HG03095 (cell line): ENCODE measurements at regions not wholly inside any gene's neighbourhood (a gene's known extent, or its start where the extent isn't known, plus 50 kb on each side); places are given as distances from the start of the nearest gene placed in this dataset.

ENCODE experiments used
- ATAC-seq: cut with Tn5 transposase; IDR thresholded peaks from one replicate; pipeline ENCODE4 v1.9.1; 2021; ENCODE audit warnings: moderate library complexity; ENCODE audit not compliant: unreplicated experiment

DNA sequence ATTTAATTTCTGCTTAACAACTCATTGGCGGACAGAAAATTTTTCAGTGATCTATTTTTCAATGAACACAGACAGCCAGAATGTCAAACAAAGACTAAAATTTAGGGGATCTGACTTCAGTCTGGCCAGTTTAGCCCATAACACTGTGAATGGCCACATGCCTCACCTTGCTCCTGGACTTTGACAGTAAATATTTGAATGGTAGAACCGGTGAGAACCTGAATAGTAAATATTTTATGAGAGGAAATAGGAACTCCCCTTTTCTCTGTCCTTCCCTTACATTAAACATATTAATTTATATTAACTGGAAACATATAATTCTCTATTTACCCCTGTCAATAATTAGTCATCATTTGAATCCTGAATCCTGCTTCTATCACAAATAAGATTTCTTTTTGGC, 942.1 kb downstream of the KCNJ2 start:
- ATAC-seq = no peak

DNA sequence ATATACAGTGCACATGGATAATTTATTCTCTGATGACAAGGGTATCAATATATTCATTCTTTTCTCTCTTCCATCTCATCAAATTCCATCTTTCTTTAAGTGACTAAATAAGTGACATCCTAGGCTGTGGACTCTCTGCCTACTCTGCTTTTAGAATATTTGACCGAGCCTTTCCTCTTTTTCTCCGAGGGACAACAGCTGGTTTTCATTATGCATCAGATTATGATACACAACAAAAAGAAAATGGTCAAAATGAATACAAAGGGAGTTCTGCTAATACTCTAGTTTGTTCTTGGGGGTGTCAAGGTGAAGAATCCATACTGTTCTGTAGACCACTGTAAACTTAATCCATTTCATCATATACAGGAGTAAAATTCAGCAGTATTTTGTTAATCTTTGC, 942.6 kb downstream of the KCNJ2 start:
- ATAC-seq = no peak

DNA sequence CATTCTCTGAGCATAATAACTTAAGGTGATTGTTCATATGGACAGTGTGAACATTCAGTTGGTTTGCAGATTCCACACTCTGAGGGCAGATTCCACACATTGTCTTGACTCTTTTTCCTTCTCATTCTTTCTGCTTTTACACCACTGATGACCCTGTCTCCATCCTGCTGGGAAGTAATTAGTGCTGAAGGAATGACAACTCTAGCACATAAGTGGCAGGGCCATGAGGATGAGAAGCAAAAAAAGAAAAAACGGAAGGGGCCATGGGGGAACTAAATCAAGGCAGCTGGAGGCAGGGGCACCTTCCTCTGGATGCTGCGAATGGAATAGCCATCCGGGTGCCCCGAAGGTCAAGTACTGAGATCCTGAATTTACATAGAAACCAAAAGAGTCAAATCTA, 944.0 kb downstream of the KCNJ2 start:
- no peak for ATAC-seq

- ATAC-seq = no peak
These were observed 945.8 kb downstream of the KCNJ2 start for GRCh38 chr17:71114911-71115668.

DNA sequence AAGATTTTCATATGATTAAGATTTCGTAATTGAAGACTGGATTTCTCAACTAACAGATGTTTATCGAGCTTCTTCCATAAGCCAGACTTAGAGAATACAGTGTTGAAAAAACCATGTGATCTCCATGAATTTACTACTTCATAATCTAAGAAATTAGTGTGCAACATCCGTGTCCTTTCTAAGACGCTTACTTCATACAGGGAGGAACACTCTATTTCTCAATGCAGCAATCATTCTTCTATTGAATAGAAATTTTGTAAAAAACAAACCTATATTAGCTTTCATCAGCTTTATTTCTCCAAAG, 946.3 kb downstream of the KCNJ2 start:
- no peak for ATAC-seq

DNA sequence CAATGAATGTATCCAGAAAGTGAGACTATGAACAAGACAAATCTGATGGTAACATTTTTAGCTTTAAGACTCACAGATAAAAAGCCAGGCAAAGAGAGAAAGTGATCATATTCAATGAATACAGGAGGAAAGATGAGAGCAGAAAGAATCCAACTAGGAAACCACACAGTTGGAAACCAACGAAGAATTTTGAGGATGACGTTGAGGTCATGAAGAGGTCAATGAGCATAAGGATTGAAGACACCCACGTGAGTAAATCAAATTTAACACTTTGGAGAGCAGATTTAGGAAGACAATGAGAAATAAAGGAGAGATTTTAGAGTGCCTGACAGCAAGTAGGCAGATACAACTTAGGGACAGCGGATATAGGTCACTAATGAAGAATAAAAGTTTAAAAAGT, 948.1 kb downstream of the KCNJ2 start:
- no peak for ATAC-seq

GRCh38 chr17:71118039-71118438, 948.7 kb downstream of the KCNJ2 start:
- ATAC-seq = no peak

DNA sequence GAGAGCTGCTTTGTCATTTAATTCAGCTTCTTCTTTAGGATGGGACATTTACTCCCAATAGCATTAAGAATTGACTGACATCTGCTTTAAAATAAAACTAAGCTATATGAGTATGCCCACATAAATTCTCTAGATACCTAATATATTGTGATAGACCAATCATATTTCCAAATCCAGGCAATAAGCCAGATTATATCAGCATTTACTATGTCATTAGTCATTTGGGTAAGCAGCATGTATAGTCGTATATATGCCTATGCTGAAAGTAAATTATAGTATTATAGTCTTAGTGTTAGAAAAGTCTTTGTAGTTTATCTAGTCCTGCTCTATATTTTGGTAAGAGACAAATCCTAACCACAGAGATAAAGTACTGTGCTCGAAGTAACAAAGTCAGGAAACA, 958.1 kb downstream of the KCNJ2 start:
- ATAC-seq = no peak

DNA sequence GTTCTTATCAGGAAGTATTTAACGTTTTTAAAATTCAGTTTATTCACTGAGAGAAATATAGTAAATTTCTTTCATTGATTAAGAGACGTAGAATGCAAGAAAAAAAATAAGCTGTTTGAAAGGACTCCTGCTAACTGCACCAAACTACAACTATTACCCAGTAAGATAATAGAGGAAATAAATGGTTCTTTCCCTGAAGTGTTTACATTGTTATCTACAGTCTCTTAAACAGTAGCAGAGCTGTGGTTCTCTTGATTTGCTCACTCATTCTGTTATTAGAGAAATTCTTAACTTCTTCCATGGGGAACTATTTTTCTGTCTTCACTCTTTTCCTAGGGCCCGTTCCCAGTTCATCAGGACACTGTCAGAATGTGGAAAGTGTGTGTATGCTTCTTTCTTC, 973.0 kb downstream of the KCNJ2 start:
- no peak for ATAC-seq

DNA sequence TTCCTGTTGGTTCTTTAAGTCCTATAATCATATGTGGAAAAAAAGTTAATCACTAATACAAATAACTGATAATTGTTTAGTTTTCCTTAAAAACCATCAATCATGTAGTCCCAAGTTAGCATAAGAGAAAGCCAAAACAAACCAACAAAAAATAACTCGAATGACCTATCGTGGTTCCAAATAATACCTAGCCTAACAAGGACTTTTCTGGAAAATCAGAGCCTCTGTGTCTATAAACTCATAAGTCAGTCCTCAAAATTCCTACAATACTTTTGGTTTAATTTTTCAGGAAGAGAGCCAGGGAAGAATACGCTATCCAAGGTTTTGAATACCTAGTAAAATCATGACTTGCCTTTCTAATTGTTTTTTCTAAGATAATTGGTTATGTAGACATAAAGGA, 975.3 kb upstream of the SOX9 start:
- no peak for ATAC-seq

DNA sequence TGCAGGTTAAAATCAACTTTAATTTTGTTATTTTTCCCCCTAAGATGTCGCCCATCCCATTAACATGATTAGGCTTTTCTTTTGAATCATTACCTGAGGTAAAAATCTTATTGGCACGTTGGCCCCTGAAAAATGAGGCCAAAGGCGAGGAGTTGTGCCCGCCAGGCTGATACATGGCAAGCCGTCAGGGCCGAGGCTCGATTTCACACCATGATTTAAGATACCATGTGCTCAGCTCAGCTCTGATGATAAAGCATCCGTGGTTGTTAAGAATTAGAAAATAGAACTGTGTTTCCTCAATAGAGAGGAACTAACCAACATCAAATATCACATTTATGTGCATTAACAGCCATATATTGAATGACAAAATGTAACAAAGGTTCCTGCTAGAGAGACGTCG, 972.9 kb upstream of the SOX9 start:
- ATAC-seq = no peak

DNA sequence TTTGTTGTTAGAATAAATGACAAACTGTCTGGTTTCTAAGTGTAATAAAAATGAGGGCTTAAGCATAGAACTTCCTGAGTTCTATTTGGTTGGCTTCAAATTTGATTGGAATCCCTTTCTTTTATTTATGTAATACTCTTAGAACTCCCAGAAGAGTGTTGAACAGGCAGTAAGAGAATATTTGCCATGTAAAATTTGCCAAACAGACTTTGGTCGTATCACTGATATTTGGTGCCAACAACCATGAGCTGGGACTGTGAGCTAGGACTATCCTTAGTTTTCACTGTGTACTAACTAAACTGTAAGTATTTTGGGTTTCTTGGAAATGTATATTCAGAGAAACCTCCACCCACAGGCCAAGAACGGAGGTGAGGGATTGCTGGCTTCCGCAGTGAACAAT, 971.2 kb upstream of the SOX9 start:
- no peak for ATAC-seq

- ATAC-seq = no peak
These were observed 963.5 kb upstream of the SOX9 start for GRCh38 chr17:71157297-71157696.

- no peak for ATAC-seq
These were observed 962.4 kb upstream of the SOX9 start for GRCh38 chr17:71158437-71158836.

DNA sequence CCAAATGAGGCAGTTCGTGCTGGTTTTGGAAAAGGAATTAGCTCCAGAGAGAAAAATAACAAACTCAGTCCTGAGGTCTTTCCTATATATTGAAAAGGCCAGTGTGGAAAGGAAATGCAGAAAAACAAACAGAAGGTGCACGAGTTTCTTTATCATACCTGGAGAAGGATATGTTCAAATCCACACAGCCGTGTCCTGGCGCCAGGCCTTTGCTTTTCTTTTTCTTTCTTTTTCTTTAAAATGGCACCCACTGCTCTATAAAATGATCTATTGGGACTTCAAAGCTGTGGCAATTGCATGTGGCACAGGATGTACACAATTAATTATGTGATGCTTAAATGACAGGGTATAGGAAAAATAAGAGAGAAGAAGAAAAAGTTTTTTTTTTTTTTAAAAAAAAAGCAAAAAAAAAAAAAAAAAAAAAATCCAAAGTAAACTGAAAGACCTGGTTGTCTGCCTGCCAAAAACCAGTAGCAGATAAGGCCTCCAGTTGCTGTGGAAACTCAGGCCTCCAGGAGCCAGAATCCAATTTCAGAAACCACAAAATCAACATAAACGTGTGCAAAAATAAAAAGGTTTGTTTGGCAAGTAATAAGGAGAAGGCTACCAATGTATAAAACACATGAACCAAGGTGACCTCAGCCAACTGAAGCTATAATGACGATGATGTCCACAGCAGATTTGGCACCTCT, 957.6 kb upstream of the SOX9 start:
- ATAC-seq = no peak

DNA sequence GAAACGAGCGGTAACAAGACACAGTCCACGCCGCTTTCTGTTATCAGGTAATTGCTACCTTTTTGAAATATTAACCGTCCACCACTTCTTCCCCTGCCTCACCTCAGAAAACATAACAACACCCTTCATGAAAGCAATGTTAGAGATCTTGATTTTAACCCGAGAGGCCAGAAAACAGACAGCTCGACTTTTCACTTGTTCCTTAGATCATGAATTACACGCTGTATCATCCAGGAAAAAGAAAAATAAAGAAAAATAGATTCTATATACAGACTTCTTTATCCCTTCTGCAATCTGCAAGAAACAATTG, 957.1 kb upstream of the SOX9 start:
- no peak for ATAC-seq

- ATAC-seq = no peak
These were observed 956.3 kb upstream of the SOX9 start for GRCh38 chr17:71164561-71164960.

GRCh38 chr17:71166311-71166710, 954.5 kb upstream of the SOX9 start:
- ATAC-seq = no peak

GRCh38 chr17:71168053-71168741, 952.6 kb upstream of the SOX9 start:
- ATAC-seq = no peak

- no peak for ATAC-seq
These were observed 950.8 kb upstream of the SOX9 start for GRCh38 chr17:71170070-71170469.

- no peak for ATAC-seq
These were observed 949.5 kb upstream of the SOX9 start for GRCh38 chr17:71171270-71171669.

DNA sequence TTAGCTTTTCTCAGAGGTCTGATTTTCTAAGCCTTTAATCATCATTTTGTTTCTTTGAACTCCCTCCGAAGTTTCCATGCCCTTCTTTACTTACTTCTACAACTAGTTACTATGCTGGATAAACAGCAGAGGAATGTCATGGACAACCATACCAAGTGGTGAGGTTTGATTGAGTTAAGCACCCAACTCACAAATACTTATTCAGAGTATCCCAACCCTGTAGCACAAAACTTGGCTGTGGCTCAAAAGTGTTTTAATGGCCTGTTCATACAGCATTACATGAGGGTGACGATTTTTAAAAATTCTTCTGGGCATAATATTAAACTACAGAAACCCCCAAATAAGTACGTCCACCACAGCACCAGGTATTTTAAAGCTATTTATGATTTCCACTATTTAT, 946.8 kb upstream of the SOX9 start:
- no peak for ATAC-seq

GRCh38 chr17:71176331-71176730, 944.5 kb upstream of the SOX9 start:
- no peak for ATAC-seq
